NCI-H1048 (cell line): ENCODE measurements at regions not wholly inside any gene's neighbourhood (a gene's known extent, or its start where the extent isn't known, plus 50 kb on each side); places are given as distances from the start of the nearest gene placed in this dataset.
"Not testable (repeated sequence)": the region's sequence is repeated elsewhere in the genome, so short reads cannot be mapped to it uniquely, and the experiment has no call there.

ENCODE experiments used
- DNase-seq: peaks from one replicate; lab custom pipeline; 2025; lab: John Stamatoyannopoulos, UW

GRCh38 chr13:61684976-61685681, 269.5 kb upstream of the PCDH20 start:
- DNase-seq = no peak

- no peak for DNase-seq
Observed at GRCh38 chr13:61672756-61673155, 257.1 kb upstream of the PCDH20 start.

- DNase-seq = no peak
Observed at GRCh38 chr13:61670384-61671161, 254.9 kb upstream of the PCDH20 start.

- DNase-seq = no peak
Observed at GRCh38 chr13:61664801-61665705, 249.4 kb upstream of the PCDH20 start.

GRCh38 chr13:61654481-61654880, 238.8 kb upstream of the PCDH20 start:
- no peak for DNase-seq

GRCh38 chr13:61648547-61648946, 232.9 kb upstream of the PCDH20 start:
- no peak for DNase-seq

GRCh38 chr13:61612192-61612591, 196.5 kb upstream of the PCDH20 start:
- no peak for DNase-seq

GRCh38 chr13:61608138-61608537, 192.5 kb upstream of the PCDH20 start:
- no peak for DNase-seq

GRCh38 chr13:61600360-61601033, 184.8 kb upstream of the PCDH20 start:
- DNase-seq = no peak

- DNase-seq = no peak
Observed at GRCh38 chr13:61592489-61592888, 176.8 kb upstream of the PCDH20 start.

- DNase-seq = no peak
Observed at GRCh38 chr13:61575973-61576372, 160.3 kb upstream of the PCDH20 start.

- DNase-seq = no peak
Observed at GRCh38 chr13:61563645-61564044, 148.0 kb upstream of the PCDH20 start.

- no peak for DNase-seq
Observed at GRCh38 chr13:61546911-61547310, 131.3 kb upstream of the PCDH20 start.

GRCh38 chr13:61546413-61546812, 130.8 kb upstream of the PCDH20 start:
- no peak for DNase-seq

GRCh38 chr13:61536433-61536832, 120.8 kb upstream of the PCDH20 start:
- no peak for DNase-seq

GRCh38 chr13:61531383-61532065, 115.9 kb upstream of the PCDH20 start:
- no peak for DNase-seq

GRCh38 chr13:61519214-61519613, 103.6 kb upstream of the PCDH20 start:
- not testable (repeated sequence) for DNase-seq

- DNase-seq = no peak
Observed at GRCh38 chr13:61508936-61509335, 93.3 kb upstream of the PCDH20 start.

GRCh38 chr13:61500176-61500575, 84.5 kb upstream of the PCDH20 start:
- no peak for DNase-seq

GRCh38 chr13:61495648-61496047, 80.0 kb upstream of the PCDH20 start:
- DNase-seq = no peak

- not testable (repeated sequence) for DNase-seq
Observed at GRCh38 chr13:61493556-61493955, 77.9 kb upstream of the PCDH20 start.
